ENCODE measurements at regions not wholly inside any gene's neighbourhood (a gene's known extent, or its start where the extent isn't known, plus 50 kb on each side); places are given as distances from the start of the nearest gene placed in this dataset.

DNA sequence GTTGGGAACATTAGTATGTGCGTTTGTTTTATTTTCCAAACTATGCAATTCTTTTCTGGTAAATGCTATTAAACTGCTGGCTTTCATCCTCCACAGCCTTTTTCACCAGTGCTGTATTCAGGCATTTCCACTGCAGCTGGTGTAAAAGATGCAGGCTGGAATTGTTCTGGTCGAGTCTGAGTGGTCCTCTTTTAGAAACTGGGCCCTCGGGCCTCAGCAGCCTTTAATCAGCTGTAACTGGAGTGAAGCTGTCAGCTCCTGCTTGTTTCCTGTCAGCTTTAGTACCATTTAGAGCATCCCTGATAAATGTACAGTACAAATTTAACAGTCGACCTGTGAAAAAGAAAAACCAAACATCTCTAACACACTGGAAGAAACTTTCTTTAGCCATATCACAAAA, 979.6 kb downstream of the TFAP2A start:
- DNase-seq: no peak

DNA sequence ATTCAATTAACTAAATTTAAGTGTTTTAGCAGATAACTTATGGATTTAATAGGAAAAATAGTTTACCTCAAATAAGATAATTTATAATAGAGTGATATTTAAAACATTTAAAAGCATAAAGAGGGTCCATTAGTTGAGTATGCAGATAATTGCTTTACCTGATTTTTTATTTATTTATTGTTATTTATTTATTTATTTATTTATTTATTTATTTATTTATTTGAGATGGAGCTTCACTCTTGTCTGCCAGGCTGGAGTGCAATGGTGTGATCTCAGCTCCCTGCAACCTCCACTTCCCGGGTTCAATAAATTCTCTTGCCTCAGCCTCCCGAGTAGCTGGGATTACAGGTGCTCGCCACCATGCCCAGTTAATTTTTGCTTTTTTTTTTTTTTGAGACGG, 982.9 kb downstream of the TFAP2A start:
- DNase-seq: no peak

DNA sequence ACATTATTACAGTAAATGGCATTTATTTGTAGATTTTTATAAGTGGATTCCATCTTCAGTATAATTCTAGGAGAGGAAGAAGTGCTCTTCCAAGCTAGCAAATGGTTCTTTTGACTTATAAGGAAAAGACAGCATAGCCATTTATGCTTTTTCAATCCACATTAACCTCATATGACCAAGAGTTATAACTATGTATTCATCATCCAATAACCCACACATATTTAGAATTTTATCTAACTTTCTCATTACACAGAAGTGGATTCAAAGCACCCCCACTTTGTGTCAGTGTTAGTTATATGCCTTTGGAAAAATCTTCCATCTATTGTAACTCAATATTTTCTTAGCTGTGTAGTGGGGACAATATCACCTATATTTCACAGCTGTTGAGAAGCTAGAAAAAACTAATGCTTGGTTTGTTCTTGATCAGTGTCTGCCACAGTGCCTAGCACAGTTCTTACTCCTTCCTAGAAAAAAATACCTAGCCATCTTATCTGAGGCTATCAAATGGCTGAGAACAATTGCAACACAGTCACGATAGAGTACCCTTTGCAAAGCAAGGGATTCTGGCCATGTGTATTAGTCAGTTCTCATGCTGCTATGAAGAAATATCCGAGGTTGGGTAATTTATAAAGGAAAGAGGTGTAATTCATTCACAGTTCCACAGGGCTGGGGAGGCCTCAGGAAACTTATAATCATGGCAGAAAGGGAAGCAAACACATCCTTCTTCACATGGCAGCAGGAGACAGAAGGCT, 986.3 kb downstream of the TFAP2A start:
- no peak for DNase-seq

DNA sequence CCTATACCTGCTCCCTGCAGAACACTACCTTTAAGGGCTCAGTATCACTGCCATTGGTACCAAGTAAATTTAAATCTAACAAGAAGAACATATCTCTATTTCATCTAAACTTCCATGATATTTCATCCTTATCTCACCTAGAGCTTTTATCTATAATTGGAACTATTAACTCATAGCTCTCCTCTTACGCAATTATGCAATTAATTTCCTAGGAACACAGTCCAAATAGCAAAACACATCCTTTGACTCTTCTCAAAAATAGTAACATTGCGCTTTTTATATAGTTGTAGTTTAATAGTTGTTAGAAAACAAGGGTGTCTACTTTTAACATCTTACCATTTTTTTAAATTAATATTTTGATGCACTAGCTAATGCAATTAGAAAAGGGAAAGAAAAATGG, 986.8 kb upstream of the SLC35B3 start:
- no peak for DNase-seq

DNA sequence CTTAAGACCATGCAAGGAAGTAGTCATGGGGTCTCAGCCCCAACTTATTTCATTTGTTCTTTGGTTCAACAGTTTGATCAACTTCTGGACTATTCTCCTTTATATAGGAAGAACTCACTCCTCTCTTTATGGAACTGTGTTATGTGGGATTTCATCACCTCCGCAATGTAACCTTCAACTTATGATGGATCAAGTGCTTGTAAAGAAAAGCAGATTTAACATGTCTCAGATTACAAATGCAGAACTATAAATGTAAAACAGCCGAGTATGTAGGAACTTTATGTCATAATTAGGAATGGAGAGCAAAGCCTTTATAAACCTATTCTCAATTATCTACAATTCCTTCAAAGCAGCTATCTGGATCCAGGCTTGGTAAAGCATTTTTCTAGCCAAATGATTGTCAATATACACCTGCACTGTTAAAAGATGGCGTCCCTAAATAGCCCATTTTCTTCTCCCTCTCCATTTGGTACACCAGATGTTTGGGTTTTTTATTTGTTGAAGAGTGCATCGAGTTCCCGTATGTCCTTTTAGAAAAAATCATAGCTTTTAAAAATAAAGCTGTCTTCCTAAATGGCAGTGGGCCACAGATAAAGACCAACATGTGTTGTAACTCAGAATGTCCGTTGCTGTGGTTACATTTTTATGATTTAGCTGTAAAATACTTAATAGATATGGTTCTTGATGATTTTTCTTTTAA, 985.1 kb upstream of the SLC35B3 start:
- no peak for DNase-seq

DNA sequence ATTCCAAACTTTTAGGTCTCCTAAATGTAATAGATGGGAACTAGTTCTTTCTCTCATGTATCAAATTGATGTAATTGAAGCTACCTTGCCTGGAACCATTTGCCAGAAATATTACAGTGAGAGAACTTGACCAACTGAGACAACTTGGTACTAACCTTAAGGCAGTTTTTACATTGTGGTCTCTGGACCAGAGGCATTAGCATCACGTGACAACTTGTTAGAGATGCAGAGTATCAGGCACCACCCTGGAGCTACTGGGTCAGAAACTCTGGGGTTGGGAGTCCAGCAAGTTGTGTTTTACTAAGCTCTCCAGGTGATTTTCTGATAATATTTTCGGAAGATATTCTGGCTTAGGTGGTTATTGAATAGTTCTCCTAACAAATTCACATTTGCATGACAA, 982.1 kb upstream of the SLC35B3 start:
- DNase-seq: no peak

DNA sequence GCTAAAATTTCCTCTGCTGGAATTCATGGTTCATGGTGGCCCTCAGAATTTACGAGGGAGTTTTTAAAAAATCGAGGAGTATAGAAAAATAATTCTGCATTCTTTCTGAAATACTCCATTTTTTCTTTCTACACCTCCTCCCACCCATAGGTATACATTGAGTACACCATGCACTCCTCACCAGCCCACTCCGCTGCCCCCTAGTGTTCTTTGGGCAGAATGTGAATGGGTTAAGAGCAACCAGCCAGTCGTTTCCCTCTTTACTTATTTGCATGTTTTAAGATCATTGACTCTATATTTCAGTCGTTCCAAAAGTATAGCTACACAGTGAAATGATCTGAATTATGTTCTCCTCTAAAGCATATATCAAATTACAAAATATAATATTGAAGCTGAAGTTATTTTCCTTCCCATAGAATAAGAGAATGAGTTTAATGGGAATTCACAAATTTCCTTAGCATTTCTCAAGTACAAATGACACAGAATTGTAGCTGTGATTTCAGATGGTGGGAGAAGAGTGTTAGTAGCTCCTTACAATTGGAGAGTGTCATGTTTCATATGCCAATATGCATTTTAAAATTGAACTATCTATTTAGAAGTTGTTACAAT, 977.7 kb upstream of the SLC35B3 start:
- DNase-seq: no peak

DNA sequence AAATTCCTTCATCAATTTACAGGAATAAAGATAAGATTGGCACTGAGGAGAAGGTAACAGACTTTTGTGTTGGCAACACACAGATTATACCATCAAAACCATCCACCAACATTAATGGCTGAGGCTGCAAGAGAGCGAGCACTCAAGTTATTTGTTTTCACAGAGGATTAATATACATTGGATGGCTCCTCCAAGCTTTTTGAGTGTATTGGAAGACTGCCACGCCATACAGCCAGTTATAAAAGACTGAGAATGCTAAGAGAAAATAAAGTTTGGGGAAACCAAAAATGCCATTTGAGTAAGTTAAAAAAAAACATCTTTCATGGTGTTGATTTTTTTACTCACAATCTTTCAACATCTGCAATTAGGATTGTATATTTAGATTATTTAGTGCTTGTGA, 973.8 kb upstream of the SLC35B3 start:
- DNase-seq: no peak

DNA sequence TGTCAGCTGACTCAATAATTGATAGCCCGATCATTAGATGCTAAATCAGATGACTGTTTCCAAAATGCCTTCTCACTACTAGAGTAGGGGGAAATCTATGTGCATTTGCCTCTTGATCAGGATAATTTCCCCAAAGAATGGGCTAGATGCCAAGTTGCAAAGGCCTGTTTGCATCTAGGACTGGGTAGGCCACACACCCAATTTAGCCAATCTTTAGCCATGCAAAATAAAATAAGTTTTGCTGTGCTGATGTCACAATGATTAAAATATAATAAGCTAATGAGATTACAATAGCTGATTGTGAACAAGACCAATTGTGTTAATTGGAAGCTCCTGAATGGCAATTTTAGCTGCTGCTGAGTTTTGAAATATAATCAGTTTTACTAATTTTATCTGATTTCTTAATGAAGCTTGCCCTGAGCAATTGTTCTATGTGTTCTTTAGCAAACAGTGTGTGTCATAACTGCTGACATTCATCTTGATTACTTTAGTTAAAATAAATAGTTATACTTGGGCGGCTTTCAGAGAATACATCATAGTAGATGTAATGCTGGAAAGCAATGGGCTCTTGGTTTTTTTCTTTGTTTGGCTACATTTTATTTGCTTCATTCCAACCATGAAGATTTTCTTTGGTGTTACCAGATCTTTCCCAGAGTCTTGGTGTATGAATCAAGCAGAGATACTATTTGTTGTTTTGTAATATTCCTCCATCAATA, 973.2 kb upstream of the SLC35B3 start:
- DNase-seq: no peak

DNA sequence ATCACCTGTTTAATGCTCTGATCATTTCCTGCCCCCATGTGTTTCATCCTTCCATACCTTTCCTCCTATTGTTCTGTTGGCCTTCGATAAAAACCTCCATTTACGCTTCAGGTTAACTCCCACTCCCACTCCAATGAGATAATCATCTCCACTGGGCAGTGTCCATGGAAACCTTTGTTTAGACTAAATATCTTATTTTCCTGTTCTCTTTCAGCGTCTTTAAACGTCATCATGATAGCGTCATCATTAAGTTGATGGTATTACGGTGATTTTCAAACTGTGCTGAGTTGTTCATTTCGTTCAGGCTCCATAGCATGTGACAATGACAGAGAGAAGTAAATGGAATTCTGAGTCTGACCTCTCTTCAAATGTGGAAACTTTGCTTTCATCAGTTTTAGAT, 970.5 kb upstream of the SLC35B3 start:
- no peak for DNase-seq

DNA sequence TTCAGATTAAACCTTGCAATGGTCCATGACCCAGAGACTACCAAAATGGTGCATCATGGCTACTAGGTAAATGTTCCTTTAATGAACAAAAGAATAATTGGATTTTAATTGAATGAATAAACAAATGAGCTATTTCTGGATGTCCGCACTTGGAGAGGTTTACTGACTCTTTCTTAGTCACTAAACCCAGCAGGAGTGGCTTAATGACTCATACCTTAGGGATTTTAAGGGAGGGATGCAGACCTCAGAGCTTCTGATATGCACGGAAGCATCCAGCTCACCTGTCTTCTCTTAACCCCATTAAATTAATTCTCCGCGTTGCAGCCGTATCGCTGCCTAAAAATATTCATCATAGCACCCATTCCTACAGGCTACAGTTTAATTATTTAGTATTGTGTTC, 970.0 kb upstream of the SLC35B3 start:
- no peak for DNase-seq

DNA sequence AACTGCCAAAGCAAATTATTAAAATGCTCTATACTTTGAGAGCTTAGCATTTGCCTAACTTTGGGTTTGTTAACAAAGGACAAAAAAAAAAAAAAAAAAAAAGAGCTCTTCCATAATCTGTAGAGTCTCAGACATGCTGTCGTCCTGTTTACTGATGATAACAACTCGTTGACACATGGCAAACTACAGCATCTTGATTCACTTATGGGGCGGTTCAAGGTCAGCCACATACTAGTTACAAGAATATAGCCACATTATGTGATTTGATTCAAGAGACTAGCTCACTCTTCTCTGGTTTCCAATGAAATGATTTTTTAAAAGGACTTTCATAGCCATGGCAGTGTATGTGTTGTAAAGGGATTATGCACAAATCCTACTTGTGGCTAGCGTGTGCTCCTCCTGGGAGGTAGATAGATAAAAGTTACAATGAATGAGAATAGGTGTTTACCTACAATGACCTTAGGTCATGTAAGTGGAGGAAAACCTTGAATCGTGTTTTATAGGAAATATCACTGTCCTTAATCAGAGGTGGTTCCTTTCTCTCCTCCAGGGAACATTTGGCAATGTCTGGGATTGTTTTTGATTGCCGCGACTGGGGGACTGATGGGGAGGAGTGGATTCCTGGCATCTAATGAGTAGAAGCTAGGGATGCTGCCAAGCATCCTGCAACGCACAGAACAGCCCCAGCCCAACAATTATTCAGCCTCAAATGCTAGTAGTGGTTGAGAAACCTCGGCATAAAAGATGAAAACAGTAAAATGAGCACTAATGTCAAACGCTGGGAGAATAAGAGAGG, 969.2 kb upstream of the SLC35B3 start:
- no peak for DNase-seq

DNA sequence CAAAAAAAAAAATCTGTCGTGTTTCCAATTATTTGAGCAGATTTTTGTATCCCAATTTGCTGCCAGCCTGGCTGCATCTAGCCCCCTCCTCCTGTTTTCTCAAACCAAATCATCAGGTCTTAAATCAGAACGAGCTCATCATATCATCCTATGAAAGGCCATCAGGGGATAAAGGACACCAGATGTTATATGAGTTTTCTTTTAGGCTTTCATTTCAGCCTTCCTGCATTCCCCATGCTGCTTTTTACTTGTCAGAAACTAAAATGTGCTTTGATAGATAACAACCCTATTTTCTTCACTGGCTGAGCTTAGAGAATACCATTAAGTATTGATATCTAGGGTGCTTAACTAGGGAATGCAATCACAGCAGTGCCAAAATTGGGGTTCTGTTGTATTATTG, 968.4 kb upstream of the SLC35B3 start:
- DNase-seq: no peak

DNA sequence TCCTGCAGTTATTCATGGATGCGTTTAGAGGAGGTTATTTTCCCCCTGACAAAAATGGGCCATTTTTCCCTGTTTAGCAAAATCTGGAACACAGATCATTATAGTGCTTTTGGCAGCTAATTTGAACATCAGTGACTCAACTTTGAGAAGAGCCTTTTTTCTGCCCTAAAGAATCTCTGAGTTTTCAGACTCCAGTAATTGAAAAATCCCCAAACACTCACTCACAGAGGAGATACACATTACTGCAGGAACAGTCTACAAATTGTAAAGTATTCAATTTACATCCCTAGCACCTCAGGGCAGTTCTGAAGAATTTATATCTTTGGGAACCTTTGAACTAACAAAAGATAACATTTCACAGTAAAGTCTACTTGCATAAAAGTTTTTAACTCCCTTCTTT, 966.6 kb upstream of the SLC35B3 start:
- no peak for DNase-seq

DNA sequence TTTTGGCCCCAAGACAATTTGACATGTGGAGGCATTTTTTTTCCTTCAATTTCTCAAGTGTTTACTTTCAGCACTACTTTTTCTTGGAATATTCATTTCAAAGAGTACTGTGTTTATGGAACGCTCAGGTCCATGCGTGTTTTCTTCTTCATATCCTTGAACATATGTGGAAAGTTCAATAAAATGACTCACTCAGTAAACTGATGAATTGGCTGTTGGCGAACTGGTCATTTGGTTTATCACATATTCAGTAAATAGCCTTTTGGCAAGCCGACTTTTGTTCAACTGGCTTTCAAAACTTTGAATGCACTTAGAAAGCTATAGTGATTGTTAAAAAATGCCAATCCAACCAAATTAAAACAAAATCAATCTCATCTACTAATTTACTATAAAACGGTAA, 964.6 kb upstream of the SLC35B3 start:
- DNase-seq: no peak

DNA sequence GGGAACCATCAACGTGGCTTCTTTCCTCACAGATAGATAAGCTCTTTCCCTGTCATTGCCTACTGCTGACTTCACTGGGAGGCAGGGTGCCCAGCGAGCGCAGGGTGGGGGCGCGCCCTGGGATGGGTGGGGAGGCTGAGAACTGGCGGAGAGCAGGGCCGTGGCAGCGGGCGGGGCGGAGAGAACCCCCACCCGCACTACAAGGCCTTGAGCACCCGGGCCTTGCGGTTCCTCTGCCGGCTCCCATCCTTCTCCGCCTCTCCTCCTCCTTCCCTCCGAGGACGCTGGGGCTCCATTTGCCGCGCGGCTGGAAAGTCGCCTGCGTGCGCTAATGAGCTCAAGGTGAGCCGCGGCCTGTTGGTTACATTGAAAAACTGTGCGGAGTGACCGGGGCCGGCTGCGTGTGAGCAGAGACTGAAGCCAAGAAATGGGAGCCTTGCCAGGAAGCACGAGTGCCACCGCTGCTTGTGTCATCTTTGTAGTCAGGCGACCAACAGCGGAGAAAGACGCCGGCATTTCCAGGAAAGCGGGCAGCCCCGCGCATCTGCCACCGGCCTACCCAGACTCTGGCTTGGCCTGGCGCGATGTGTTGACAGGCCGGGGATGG, 963.5 kb upstream of the SLC35B3 start:
- no peak for DNase-seq

DNA sequence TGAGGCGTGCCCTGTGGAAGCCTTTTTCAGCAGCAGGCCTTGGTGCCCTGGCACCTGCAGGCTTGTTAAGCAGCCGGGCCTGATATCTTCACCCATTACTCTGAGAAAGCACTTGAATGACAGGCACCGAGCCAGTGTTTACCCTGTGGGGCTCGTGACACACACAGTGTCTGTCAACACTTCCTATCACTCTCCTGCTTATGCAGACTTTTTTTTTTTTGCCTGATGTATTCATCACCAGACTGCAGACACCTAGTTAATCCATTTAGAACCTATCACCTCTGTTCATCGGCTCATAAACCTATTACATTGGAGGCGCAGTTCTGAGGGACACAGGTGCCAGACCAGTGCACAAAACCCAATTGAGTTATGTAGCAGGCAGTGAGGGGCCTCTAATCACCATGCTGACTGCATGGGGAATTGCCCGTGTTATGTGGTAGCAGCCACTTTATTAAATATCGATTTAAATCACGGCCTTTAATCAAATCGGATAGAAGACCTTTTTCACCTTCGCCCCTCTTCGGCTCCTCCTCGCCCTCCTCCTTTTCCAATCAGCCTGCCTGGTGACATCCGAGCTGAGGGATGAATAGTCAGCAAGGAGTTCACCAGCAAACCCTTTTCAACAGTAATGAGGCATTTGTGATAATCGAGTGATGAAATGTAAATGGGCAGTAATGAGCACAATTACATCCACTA, 962.9 kb upstream of the SLC35B3 start:
- no peak for DNase-seq

DNA sequence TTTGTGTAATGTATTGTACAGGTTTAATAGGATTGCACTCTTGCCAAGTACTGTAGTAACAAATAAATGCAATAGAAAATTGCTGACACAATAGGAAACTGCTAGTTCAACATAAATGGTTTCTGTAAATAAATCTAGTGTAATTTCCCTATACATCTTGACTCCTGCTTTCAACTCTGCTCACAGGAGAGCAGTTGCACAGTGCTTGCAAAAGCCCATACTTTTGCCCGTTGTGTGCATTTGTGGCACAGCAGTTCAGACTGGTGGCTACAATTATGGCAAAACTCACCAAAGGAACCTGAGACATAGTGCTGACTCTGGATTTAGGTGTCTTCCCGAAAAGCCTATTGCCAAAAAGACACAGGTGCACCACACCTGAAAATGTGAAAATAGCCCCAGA, 953.3 kb upstream of the SLC35B3 start:
- no peak for DNase-seq

DNA sequence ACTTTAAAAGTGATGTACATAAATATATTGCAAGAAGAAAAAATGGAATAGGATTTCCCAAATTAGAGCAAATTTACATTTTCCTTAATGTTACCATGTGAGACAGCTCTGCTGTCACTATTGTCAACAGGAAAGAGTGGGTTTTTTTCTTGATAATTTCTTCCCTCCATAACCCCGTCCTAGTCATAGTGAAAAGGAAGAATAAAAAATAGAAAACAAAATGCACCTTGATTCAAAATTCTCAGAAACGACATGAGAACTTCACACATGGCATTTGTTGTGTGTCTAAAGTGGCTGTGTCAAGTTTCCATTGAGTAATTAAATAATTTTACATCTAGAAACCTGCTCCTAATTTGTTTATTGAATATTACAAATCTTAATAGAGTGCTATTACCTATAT, 945.2 kb upstream of the SLC35B3 start:
- no peak for DNase-seq

DNA sequence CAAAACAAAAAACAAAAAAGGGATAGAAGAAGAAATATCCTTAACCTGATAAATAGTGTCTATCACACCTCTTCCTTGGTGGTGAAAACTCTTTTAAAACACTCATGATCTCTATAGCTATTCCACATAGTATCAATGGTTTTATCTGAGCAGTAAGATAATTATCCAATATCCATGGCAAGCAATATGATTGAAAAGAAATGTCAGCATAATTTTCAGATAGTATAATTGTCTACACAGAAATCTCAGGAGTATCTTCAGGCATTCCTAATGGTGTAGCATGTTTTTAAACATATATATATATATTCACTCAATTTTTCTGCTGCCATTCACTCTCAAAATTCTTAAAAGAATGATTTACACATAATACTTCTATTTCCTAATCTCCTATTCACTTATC, 938.0 kb upstream of the SLC35B3 start:
- DNase-seq: no peak

DNA sequence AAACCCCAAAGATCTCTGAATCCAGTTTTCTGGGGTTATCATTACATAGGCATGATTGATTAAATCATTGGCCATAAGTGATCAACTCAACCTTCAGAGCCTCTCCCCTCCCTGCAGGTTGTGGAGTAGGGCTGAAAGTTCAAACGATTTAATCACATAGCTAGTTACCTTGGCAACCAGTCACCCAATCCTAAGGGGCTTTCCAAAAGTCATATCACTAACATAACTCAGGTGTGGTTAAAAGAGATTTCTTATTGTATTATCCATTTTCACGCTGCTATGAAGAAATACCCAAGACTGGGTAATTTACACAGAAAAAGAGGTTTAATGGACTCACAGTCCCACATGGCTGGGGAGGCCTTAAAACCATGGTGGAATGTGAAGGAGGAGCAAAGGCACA, 935.1 kb upstream of the SLC35B3 start:
- DNase-seq: no peak

DNA sequence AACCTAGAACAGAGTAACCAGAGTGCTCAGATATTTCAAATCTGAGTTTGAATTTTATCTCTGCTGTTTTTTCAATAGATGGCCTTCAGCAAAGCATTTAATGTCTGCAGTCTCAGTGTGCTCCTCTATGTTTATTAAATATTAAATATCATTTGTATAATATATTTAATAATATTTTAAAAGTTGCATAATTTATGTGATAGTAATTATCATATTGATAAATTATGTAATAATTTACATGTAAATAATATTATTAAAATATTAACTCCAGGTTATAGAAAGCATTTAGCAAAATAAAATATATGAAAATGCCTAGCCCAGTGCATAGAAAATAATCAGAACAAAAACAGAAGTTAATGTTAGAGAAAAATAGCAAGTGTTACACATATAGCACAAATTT, 930.0 kb upstream of the SLC35B3 start:
- no peak for DNase-seq

Data from NK-92 treated with Interleukin-12 subunit alpha and Interleukin-12 subunit beta, amount 100 ng/mL, for 24 hours (cell line).